BE2C (cell line): ENCODE measurements at regions not wholly inside any gene's neighbourhood (a gene's known extent, or its start where the extent isn't known, plus 50 kb on each side); places are given as distances from the start of the nearest gene placed in this dataset.

Experiments
- DNase-seq: peaks from one replicate; pipeline ENCODE4 v3.0.0-alpha.2; 2020
- H3K27me3 ChIP-seq: fragments of 250-450 bp; sonication (Bioruptor Pico); 2 replicates; pipeline ENCODE4 v1.5.1; 2020; ENCODE audit warnings: mild to moderate bottlenecking
- H3K36me3 ChIP-seq: fragments of 250-450 bp; sonication (Bioruptor Pico); 2 replicates; pipeline ENCODE4 v1.5.1; 2020; ENCODE audit warnings: mild to moderate bottlenecking
- H3K4me1 ChIP-seq: fragments of 250-450 bp; sonication (Bioruptor Pico); 2 replicates; pipeline ENCODE4 v1.5.1; 2020
- H3K4me3 ChIP-seq: 2 replicates; pipeline ENCODE4 v1.5.1; 2011; ENCODE audit warnings: low read depth, low read length
- H3K9me3 ChIP-seq: fragments of 250-450 bp; sonication (Bioruptor Pico); 2 replicates; pipeline ENCODE4 v1.5.1; 2020
- TF ChIP-seq, protein P1 (sequence below): IDR thresholded peaks from 2 replicates; pipeline ENCODE4 v1.5.1; 2012; ENCODE audit warnings: mild to moderate bottlenecking, low read depth, low read length

DNA sequence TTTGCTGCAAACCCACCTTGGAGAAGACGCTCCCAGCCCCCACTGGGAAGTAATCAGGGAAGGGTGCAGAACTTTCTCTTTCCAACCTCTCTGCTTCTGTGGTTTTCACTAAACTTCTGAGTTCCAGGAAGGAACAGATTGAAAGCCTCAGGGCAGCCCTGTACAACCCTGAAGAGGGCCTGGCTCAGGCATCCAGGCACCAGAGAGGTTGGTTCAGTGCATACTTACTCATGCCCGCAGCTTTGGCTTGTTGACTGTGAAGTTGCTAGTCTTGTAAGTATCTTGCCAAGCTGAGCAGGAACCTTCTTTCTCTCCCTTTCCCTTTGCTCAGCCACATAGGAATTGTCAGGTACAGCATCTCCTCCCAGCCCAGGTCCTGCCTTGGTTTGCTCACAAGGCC is 272.2 kb upstream of the FOXQ1 start:
- H3K36me3 ChIP-seq, result no peaks in the 10 kb centered on the region
- no peak overlapping the region for H3K4me3 ChIP-seq
- no peaks in the 10 kb centered on the region for H3K4me1 ChIP-seq
- TF ChIP-seq, protein P1, sequence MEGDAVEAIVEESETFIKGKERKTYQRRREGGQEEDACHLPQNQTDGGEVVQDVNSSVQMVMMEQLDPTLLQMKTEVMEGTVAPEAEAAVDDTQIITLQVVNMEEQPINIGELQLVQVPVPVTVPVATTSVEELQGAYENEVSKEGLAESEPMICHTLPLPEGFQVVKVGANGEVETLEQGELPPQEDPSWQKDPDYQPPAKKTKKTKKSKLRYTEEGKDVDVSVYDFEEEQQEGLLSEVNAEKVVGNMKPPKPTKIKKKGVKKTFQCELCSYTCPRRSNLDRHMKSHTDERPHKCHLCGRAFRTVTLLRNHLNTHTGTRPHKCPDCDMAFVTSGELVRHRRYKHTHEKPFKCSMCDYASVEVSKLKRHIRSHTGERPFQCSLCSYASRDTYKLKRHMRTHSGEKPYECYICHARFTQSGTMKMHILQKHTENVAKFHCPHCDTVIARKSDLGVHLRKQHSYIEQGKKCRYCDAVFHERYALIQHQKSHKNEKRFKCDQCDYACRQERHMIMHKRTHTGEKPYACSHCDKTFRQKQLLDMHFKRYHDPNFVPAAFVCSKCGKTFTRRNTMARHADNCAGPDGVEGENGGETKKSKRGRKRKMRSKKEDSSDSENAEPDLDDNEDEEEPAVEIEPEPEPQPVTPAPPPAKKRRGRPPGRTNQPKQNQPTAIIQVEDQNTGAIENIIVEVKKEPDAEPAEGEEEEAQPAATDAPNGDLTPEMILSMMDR, result no peak
- no peak for DNase-seq
- H3K9me3 ChIP-seq, result no peaks in the 10 kb centered on the region
- H3K27me3 ChIP-seq, result peaks cover 14% of the 10 kb centered on the region; the same call in 1 of the 2 replicates

DNA sequence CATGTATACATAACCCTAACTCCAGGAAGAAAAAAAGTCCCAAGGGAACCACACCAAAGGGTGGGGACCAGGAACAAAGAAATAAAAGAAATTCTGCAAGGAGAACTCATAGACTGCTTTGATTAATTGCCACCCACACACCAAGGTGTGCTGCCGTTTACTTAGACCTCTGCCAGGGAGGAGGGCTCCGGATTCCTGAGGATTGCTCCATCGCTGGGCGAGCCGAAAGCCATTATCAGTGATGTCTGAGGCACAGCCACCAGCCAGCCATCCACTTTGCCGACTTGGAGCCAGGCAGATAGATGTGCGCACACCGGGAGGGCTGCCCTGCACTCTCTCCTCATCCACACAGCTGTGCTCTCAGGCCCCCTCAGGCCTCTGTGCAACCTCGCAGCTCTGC is 272.7 kb upstream of the FOXQ1 start:
- Histone ChIP-seq H3K4me3 (no peak overlapping the region), H3K36me3 (no peaks in the 10 kb centered on the region), H3K9me3 (no peaks in the 10 kb centered on the region), H3K27me3 (peaks cover 14% of the 10 kb centered on the region; the same call in 1 of the 2 replicates), H3K4me1 (no peaks in the 10 kb centered on the region)
- TF ChIP-seq, protein P1, result no peak
- DNase-seq, result no peak

DNA sequence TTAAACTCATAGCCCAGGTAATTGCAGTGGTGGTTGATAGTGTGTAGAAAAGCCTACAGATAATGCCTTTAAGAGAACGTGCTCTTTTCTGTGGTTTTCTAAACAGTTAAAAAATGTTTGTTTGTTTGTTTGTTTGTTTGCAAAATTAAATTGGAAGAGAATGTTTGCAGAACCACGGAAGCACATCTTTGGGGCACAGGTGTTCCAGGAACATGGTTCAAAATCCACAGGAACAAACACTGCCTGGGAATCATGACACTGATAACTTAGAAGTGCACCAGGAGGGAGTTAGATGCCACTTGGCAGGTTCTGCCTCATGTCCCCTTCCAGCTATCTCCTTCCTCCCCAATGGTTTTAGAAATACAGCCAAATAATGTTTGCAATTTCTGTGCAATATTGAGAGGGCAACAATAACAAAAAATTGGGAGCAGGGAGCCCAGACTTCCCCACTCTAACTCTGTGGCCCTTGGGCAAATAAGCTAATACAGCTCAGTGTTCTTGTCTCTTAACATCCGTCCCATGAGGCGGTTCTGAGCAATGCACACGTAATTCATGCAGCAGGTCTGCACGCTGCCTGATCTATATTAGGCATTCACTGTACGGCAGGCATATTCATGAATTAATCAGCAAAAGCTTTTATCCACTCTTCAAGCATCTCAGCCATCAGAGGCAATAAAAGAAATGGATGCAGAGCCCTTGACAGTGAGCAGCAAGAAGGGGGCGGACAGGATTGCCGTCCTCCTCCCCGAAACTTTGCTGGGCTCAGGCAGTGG is 274.3 kb upstream of the FOXQ1 start:
- no peaks in the 10 kb centered on the region for H3K4me1 ChIP-seq
- peaks cover 12% of the 10 kb centered on the region; the same call in 1 of the 2 replicates for H3K27me3 ChIP-seq
- TF ChIP-seq, protein P1, result no peak
- no peaks in the 10 kb centered on the region for H3K36me3 ChIP-seq
- no peak overlapping the region for H3K4me3 ChIP-seq
- DNase-seq, result no peak
- no peaks in the 10 kb centered on the region for H3K9me3 ChIP-seq

DNA sequence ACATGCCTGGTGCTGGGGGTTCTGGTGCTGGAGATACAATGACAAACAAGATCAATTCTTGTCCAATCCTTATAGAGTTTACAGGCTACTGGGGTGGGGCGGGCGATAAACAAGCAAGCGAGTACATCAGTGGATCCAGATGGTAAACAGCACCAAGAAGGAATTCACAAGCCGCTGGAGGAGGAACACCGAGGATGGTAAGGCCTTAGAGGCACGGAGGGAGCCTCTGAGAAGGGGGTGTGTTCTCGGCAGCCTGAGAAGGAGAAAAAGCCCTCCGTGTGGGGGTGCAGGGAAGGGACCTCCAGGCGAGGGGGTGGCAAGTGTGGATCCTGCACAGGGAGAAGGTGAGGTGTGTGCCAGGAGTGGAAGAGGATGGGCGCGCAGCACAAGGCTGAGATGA is 276.5 kb upstream of the FOXQ1 start:
- DNase-seq, result no peak
- Histone ChIP-seq H3K9me3 (no peaks in the 10 kb centered on the region), H3K36me3 (no peaks in the 10 kb centered on the region), H3K27me3 (peaks cover 12% of the 10 kb centered on the region; the same call in 1 of the 2 replicates), H3K4me3 (no peak overlapping the region), H3K4me1 (no peaks in the 10 kb centered on the region)
- TF ChIP-seq, protein P1, result no peak

DNA sequence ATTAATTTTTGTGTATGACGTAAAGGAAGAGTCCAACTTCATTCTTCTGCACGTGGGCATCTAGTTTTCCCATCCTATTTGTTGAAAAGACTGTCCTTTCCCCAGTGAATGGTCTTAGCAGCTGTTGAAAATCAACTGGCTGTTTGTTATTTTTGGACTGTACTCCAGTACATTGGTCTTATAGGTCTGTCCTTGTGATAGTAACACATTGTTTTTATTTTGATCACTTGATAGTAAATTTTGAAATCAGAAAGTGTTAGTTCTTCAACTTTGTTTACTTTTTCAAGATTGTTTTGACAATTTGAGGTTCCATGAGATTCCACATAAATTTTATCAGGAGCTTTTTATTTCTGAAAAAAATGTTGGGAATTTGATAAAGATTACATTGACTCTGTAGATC is 280.2 kb upstream of the FOXQ1 start:
- no peaks in the 10 kb centered on the region for H3K4me1 ChIP-seq
- H3K36me3 ChIP-seq, result no peaks in the 10 kb centered on the region
- no peak overlapping the region for H3K4me3 ChIP-seq
- H3K27me3 ChIP-seq, result peaks cover 14% of the 10 kb centered on the region
- H3K9me3 ChIP-seq, result no peaks in the 10 kb centered on the region
- TF ChIP-seq, protein P1, result no peak
- no peak for DNase-seq

DNA sequence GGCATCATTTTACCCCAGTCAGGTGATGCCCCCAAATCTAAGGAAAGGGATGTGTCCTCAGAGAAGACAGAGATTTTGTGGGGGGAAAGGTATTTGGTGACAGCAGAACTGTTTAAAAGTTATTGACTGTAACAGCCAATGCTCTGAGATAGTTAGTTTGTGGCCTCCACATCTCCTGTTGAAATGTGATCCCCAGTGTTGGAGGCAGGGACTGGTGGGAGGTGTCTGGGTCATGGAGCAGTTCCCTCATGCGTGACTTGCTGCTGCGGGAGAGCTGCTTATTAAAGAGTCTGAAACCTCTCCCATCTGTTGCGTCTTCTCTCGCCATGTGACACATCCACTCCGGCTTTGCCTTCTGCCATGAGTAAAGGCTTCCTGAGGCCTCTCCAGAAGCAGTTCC is 282.8 kb upstream of the FOXQ1 start:
- Histone ChIP-seq H3K9me3 (no peaks in the 10 kb centered on the region), H3K4me1 (no peaks in the 10 kb centered on the region), H3K36me3 (no peaks in the 10 kb centered on the region), H3K4me3 (no peak overlapping the region), H3K27me3 (peaks cover 27% of the 10 kb centered on the region)
- TF ChIP-seq, protein P1, result no peak
- no peak for DNase-seq
